PC-3 (cell line): ENCODE measurements at regions not wholly inside any gene's neighbourhood (a gene's known extent, or its start where the extent isn't known, plus 50 kb on each side); places are given as distances from the start of the nearest gene placed in this dataset.

ENCODE experiments used
- CTCF ChIP-seq: fragments of 300-600 bp; sonication (generic); conservative IDR thresholded peaks from 2 replicates; pipeline ENCODE4 v1.5.1; 2017; ENCODE audit warnings: antibody characterized with exemption, low read depth, mild to moderate bottlenecking, low read length
- EZH2 ChIP-seq: fragments of 300-600 bp; sonication (generic); IDR thresholded peaks from one replicate; pipeline ENCODE4 v1.6.1; 2017; ENCODE audit warnings: antibody characterized with exemption, mild to moderate bottlenecking, low read length; ENCODE audit not compliant: unreplicated experiment
- EZH2phosphoT487 ChIP-seq: fragments of 300-600 bp; sonication (generic); IDR thresholded peaks from 2 replicates; pipeline ENCODE4 v1.6.1; 2018; ENCODE audit warnings: mild to moderate bottlenecking, antibody characterized with exemption, low read length, borderline replicate concordance

DNA sequence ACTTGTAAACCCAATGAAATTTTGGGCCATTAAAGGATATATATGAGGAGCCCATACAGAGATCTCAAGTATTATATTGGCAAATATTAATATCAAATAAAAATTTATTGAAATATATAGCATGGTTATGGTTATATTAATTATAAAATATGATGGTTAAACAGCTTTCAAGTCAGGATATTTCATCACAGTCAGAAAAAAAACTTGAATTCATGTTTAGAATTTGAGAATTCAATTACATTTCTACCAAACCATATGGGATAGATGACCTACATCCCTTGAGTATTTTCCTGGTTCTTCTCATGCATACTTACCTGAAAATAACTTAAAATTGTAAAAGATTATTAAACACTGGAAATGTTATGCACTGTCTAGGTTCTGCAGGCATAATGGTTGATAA, 956.1 kb upstream of the EDIL3 start:
- TF ChIP-seq CTCF (no peak), EZH2 (no peak), EZH2phosphoT487 (no peak)
